Kidney epithelial cell (primary cell): ENCODE measurements at regions not wholly inside any gene's neighbourhood (a gene's known extent, or its start where the extent isn't known, plus 50 kb on each side); places are given as distances from the start of the nearest gene placed in this dataset.

ENCODE experiments used
- DNase-seq: peaks from one replicate; pipeline ENCODE4 v3.0.0-alpha.2; 2010; ENCODE audit warnings: low read depth
- H3K27me3 ChIP-seq: 2 replicates; pipeline ENCODE4 v1.6.0; 2011; ENCODE audit warnings: low read length; ENCODE audit not compliant: control insufficient read depth, insufficient read depth
- H3K36me3 ChIP-seq: 2 replicates; pipeline ENCODE4 v1.5.1; 2011; ENCODE audit warnings: low read length; ENCODE audit not compliant: control insufficient read depth, insufficient read depth
- H3K4me3 ChIP-seq: 2 replicates; pipeline ENCODE4 v1.5.1; 2011; ENCODE audit warnings: low read depth, mild to moderate bottlenecking, control low read depth, low read length
- TF ChIP-seq, protein P1 (sequence below): IDR thresholded peaks from 2 replicates; pipeline ENCODE4 v1.5.1; 2011; ENCODE audit warnings: mild to moderate bottlenecking, moderate library complexity, low read length, control low read depth, inconsistent platforms; ENCODE audit not compliant: insufficient read depth, poor library complexity, severe bottlenecking

DNA sequence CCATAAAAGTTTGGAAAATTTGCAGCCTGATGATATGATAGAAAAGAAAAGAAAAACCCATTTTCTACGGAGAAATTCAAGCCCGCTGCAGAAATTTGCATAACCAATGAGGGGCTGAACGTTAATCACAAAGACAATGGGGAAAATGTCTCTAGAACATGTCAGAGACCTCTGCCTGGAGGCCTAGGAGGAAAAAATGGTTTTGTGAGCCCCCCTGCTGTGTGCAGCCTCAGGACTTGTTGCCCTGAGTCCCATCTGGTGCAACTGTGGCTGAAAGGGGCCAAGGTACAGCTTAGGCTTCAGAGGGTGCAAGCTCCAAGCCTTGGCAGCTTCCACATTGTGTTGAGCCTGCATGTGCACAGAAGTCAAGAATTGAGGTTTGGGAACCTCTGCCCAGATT lies 1267.4 kb upstream of the GOT2 start:
- no peak for DNase-seq
- no peaks in the 10 kb centered on the region for H3K27me3 ChIP-seq
- no peak overlapping the region for H3K4me3 ChIP-seq
- TF ChIP-seq, protein P1, sequence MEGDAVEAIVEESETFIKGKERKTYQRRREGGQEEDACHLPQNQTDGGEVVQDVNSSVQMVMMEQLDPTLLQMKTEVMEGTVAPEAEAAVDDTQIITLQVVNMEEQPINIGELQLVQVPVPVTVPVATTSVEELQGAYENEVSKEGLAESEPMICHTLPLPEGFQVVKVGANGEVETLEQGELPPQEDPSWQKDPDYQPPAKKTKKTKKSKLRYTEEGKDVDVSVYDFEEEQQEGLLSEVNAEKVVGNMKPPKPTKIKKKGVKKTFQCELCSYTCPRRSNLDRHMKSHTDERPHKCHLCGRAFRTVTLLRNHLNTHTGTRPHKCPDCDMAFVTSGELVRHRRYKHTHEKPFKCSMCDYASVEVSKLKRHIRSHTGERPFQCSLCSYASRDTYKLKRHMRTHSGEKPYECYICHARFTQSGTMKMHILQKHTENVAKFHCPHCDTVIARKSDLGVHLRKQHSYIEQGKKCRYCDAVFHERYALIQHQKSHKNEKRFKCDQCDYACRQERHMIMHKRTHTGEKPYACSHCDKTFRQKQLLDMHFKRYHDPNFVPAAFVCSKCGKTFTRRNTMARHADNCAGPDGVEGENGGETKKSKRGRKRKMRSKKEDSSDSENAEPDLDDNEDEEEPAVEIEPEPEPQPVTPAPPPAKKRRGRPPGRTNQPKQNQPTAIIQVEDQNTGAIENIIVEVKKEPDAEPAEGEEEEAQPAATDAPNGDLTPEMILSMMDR = no peak
- H3K36me3 ChIP-seq = no peaks in the 10 kb centered on the region

DNA sequence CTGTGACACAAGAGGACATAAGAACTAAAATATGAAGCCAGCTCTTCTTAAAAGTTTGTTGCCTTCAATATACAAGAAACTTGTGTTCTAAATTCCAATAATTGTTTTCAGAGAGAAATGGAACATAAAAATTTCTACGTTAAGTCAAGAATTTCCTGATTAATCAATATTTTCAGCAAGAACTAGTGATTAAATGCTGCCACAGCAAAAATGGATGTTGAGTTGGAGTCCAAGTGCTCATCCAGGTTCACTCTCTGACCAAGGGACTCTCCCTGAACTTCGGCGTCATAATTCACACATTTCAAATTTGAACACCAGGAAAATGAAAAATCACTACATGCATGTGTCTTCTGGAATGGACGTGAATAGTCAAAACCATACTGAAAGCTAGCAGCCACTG lies 1263.6 kb upstream of the GOT2 start:
- Histone ChIP-seq H3K27me3 (no peaks in the 10 kb centered on the region), H3K4me3 (no peak overlapping the region), H3K36me3 (no peaks in the 10 kb centered on the region)
- TF ChIP-seq, protein P1 = no peak
- DNase-seq = no peak

DNA sequence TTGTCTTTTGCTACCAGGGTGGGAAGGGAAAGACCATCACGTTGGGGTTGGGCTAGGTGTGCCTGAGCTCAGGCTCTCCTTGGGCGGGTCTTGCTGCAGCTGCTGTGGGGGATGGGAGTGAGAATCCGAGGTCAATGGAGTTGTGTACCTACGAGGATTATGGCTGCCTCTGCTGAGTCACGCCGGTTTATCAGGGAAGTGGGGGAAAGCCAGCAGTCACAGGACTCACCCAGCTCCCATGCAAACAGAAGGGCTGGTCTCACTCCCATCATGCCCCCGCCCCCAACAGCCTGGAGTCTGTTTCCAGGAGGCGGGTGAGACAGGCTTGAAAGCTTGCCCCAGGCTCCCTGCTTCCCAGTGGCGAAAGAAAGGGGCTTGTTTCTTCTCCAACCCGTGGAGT lies 1259.0 kb upstream of the GOT2 start:
- Histone ChIP-seq H3K27me3 (no peaks in the 10 kb centered on the region), H3K4me3 (no peak overlapping the region), H3K36me3 (no peaks in the 10 kb centered on the region)
- no peak for DNase-seq
- TF ChIP-seq, protein P1 = no peak

DNA sequence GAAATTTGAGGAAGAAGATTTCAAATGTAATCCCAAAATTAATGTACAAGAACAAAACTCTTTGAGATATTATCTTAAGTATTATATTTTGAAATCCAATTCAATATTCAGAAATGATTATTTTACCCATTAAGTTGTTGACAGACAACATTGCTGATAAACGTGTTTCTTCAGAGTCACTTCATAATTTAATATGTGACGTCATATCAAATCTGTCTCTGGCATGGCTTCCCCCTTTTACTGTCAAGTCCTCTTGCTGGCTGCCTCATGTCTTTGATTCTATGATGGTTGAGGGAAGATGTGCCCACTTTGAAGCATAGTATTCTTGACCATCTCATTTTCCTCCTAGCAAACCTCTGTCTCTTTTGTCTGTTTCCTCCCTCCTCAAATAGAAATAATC lies 1257.1 kb upstream of the GOT2 start:
- TF ChIP-seq, protein P1 = no peak
- H3K27me3 ChIP-seq = no peaks in the 10 kb centered on the region
- no peaks in the 10 kb centered on the region for H3K36me3 ChIP-seq
- no peak overlapping the region for H3K4me3 ChIP-seq
- DNase-seq = no peak

DNA sequence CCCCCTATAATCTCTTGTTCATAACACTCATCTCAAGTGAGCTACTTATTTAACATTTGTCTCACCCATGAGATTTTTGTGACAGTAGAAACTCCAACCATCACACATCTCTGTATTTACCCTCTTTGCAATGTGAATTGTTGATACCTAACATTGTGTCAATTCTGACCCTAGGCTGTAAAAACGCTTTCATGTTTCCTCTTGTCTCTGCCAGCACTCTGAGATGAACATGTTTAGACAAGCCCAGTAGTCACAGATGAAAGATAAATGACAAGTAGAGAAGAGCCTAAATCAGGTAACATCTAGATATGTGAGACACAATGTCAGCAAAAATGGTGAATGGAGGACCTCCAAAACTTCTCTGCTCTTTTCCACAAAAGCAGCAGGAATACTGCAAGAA lies 1254.5 kb upstream of the GOT2 start:
- TF ChIP-seq, protein P1 = no peak
- no peak for DNase-seq
- Histone ChIP-seq H3K4me3 (no peak overlapping the region), H3K27me3 (no peaks in the 10 kb centered on the region), H3K36me3 (no peaks in the 10 kb centered on the region)

DNA sequence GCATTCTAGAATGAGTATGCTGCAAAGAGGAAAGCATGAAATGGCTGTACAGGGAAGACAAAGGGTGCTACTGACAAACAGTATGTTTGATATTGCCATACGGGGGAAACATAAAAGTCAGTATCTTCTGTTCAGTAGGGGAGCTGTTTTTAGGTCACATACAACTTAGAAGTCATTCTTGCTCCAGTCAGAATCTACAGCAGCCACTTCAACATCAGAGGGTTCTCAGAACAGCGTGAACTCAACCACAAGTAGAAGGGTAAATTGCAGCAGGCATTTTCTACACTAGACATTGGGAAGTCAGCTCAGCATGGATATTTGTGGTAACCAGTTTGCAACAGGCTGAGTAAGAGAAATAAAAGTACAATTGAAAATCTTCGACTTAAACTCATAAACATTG lies 1241.8 kb upstream of the GOT2 start:
- DNase-seq = no peak
- Histone ChIP-seq H3K36me3 (no peaks in the 10 kb centered on the region), H3K27me3 (no peaks in the 10 kb centered on the region), H3K4me3 (no peak overlapping the region)
- TF ChIP-seq, protein P1 = no peak
